Neural cell (in vitro differentiated cells): ENCODE measurements at regions not wholly inside any gene's neighbourhood (a gene's known extent, or its start where the extent isn't known, plus 50 kb on each side); places are given as distances from the start of the nearest gene placed in this dataset.

Experiments used
- EP300 ChIP-seq: fragments of 450-650 bp; conservative IDR thresholded peaks from 2 replicates; pipeline ENCODE4 v1.6.1; 2014; ENCODE audit warnings: antibody characterized with exemption, mild to moderate bottlenecking, moderate library complexity; ENCODE audit not compliant: poor library complexity, severe bottlenecking
- EZH2 ChIP-seq: fragments of 200-600, 300-800 bp; shearing (Covaris generic), sonication (generic); IDR thresholded peaks from 2 replicates; pipeline ENCODE4 v1.6.1; 2014; ENCODE audit warnings: antibody characterized with exemption, low read length, borderline replicate concordance, mild to moderate bottlenecking; ENCODE audit not compliant: insufficient read depth, poor library complexity, severe bottlenecking
- MXI1 ChIP-seq: fragments of 450-650 bp; conservative IDR thresholded peaks from 2 replicates; pipeline ENCODE4 v1.6.1; 2014; ENCODE audit warnings: antibody characterized with exemption, mild to moderate bottlenecking; ENCODE audit not compliant: poor library complexity, severe bottlenecking
- POLR2AphosphoS5 ChIP-seq: IDR thresholded peaks from 2 replicates; pipeline ENCODE4 v1.6.1; 2012
- RAD21 ChIP-seq: fragments of 450-650 bp; conservative IDR thresholded peaks from 2 replicates; pipeline ENCODE4 v1.6.1; 2014; ENCODE audit warnings: antibody characterized with exemption, mild to moderate bottlenecking, moderate library complexity
- REST ChIP-seq: IDR thresholded peaks from 2 replicates; pipeline ENCODE4 v1.6.1; 2012; ENCODE audit warnings: borderline replicate concordance
- SMC3 ChIP-seq: fragments of 450-650 bp; conservative IDR thresholded peaks from 2 replicates; pipeline ENCODE4 v1.6.1; 2014; ENCODE audit warnings: antibody characterized with exemption, mild to moderate bottlenecking, moderate library complexity; ENCODE audit not compliant: poor library complexity
- TAF1 ChIP-seq: IDR thresholded peaks from 2 replicates; pipeline ENCODE4 v1.6.1; 2012; ENCODE audit warnings: low read depth
- TF ChIP-seq, protein P1 (sequence below): fragments of 450-650 bp; IDR thresholded peaks from 2 replicates; pipeline ENCODE4 v1.5.1; 2014; ENCODE audit warnings: antibody characterized with exemption, mild to moderate bottlenecking, moderate library complexity; ENCODE audit not compliant: poor library complexity, severe bottlenecking

DNA sequence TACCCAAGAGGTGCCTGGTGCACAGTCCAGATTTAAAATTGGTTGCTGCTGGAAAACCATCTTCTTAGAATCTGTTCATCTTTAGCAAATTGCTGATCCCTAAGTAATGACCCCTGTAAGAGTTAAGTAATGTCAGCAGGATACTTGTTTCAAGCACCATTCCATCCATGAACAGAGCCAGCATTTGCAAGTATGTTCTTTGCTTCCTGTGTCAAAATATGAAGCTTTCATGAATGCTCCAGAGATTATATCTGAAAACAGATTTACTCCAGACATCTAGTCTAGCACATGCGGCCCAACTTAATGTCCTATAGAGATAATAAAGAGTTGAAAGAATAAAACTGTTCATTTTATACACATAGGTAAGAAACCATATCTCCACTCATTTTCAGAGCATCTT is 98.7 kb upstream of the ZNF438 start:
- TF ChIP-seq, protein P1, sequence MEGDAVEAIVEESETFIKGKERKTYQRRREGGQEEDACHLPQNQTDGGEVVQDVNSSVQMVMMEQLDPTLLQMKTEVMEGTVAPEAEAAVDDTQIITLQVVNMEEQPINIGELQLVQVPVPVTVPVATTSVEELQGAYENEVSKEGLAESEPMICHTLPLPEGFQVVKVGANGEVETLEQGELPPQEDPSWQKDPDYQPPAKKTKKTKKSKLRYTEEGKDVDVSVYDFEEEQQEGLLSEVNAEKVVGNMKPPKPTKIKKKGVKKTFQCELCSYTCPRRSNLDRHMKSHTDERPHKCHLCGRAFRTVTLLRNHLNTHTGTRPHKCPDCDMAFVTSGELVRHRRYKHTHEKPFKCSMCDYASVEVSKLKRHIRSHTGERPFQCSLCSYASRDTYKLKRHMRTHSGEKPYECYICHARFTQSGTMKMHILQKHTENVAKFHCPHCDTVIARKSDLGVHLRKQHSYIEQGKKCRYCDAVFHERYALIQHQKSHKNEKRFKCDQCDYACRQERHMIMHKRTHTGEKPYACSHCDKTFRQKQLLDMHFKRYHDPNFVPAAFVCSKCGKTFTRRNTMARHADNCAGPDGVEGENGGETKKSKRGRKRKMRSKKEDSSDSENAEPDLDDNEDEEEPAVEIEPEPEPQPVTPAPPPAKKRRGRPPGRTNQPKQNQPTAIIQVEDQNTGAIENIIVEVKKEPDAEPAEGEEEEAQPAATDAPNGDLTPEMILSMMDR: no peak
- no peak for TF ChIP-seq EP300
- no peak for TF ChIP-seq TAF1
- TF ChIP-seq EZH2: no peak
- no peak for TF ChIP-seq POLR2AphosphoS5
- no peak for TF ChIP-seq RAD21
- TF ChIP-seq SMC3: no peak
- no peak for TF ChIP-seq MXI1
- no peak for TF ChIP-seq REST
